GM12874 (cell line): ENCODE measurements at regions not wholly inside any gene's neighbourhood (a gene's known extent, or its start where the extent isn't known, plus 50 kb on each side); places are given as distances from the start of the nearest gene placed in this dataset.

Experiments
- TF ChIP-seq, protein P1 (sequence below): IDR thresholded peaks from 2 replicates; pipeline ENCODE4 v1.5.1; 2011; ENCODE audit warnings: low read depth, mild to moderate bottlenecking, control low read depth, low read length, moderate library complexity; ENCODE audit not compliant: insufficient read depth

DNA sequence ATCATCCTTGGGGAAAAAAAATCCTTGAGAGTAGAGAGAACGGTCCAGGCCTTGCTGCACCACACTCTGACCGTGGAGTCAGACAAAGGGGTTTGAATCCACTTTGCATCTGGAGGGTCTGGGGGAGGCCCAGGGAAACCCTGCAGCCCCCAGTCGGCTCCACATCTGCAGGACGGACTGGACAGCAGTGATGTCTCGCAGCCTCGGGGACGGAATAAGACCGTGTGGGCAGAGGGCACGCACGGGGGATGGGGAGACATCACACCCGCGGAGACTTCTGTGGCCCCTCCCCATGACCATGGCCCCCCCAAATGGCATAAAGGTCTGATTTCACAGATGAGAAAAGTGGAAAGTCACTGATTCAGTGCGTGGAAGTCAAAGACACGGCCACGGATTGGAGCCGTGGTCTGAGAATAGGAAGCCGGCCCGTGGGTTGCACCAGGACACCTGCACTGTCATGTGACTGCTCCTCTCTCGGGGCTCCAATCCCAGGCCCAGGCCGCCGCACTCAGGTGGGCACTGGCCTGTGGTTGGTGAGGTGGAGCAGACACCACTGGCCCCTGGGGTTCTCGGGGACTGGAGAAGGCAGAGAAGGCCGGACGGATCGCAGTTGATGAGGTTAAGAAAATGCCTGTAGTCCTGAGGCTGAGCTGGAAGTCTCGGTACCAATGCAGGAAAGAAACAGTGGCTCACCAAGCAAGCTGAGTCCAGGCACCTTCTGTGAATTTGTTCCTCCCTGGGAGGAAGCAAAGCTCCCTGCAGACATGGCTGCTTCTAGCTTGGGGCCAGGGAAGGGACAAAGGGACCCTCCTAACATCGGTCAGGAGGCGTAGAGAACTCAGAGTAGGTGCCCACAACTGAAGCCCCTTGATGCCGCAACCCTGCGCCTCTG lies 61.8 kb downstream of the RTP5 start:
- TF ChIP-seq, protein P1, sequence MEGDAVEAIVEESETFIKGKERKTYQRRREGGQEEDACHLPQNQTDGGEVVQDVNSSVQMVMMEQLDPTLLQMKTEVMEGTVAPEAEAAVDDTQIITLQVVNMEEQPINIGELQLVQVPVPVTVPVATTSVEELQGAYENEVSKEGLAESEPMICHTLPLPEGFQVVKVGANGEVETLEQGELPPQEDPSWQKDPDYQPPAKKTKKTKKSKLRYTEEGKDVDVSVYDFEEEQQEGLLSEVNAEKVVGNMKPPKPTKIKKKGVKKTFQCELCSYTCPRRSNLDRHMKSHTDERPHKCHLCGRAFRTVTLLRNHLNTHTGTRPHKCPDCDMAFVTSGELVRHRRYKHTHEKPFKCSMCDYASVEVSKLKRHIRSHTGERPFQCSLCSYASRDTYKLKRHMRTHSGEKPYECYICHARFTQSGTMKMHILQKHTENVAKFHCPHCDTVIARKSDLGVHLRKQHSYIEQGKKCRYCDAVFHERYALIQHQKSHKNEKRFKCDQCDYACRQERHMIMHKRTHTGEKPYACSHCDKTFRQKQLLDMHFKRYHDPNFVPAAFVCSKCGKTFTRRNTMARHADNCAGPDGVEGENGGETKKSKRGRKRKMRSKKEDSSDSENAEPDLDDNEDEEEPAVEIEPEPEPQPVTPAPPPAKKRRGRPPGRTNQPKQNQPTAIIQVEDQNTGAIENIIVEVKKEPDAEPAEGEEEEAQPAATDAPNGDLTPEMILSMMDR = no peak

DNA sequence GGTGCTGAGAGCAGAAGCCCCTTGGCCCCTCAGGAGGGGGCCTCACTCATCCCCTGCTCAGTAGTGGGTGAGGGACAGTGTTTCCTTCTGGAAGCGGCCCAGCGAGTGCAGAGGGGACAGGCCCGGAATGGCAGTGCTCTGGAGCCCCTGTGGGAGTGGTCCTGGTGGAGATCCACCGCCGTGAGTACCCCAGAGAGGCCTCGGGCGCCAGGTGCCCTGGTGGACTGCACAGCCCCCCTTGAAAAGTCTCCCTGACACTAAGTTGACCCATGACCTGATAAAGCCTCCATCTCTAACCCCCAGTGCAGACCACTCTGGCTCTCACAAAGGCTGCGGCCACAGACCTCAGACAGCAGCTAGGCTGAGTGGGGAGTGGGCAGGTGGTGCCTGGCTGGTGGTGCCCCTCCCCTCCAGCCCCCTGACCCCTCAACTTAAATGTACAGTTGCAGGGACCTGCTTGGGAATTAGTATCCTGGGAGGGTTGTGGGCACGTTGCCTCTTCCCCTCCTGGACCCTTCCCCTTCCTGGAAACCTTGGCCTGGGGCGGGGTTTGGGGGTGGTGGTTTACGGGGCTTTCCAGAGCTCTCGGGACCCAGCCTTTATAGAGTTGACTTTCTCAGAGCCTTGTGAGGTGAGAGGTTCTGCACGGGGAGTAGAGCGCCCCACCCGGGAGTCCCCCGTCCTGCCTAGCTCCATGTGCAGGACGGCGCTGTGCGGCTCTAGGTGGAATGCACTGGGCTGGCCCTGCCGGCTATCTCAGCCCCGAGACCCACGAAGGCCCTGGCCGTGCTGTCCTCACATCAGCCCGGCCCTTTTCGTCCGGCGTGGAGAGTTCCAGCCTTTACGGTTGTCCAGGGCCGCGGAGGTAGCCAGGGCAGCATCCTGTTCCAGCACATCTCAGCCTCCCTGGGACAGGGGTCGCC lies 62.7 kb downstream of the RTP5 start:
- TF ChIP-seq, protein P1 = no peak

DNA sequence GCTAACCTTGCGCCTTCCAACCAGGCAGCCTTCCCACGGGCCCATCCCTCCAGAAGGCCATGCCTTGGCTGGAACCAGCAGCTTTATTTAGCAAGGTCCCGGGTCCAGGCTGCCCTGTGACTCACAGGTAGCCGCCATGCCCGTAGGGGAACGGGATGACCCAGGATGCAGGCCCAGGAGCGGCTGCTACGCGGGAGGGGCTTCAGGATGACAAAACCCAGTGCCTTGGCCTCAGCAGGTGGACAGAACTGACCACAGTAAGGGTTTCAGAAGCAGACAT lies 63.3 kb downstream of the RTP5 start:
- TF ChIP-seq, protein P1 = no peak

DNA sequence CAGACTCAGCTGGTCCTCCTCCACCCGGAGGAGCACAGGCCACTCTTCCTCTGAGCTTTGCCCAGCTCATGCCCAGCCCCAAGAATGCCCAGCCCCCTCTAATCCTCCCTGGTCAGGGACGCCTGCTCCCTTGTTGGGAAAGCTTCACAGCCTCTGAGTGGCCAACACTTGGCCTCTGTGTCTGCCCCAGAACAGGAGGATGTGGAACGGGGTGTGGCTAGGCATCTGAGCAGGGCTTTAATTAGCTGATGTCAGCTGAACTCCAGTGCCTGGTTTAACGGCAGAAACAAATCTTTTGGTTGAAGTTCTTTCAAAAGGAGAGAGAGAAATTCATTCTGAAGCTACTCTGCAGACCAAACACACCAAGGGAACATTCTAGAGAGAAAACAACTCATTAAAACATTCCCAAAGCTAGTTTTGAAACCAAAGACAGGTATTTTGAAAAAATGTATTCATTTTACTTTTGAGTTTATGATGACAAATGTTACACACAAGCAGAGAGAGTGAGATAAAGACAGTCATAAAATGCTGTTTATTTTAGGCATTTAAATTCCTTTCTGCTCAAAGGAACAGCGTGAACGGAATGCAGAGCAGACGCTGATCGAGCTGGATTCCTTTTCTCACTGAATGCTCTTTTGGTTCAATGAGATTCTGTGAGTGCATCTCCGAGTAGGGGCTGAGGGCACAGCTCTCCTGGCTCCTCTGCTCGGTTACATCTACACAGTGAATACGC lies 63.8 kb downstream of the RTP5 start:
- TF ChIP-seq, protein P1 = no peak

DNA sequence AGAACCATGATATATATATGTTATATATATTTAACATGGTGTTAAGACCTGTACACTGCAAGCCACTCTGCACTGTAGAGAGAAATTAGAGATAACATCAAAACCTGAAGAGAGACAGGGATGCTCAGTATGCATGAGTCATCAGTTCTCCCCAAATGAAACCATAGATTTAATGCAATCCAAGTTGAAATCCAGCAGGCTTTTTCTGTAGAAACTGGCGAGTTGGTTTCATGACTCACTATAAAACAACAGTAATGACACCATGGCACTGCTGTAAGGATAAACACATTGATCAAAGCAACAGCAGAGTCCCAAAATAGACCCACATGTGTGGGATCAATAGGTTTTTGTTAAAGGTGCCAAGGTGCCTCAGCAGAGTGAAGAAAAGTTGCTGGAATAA lies 65.8 kb downstream of the RTP5 start:
- TF ChIP-seq, protein P1 = no peak

DNA sequence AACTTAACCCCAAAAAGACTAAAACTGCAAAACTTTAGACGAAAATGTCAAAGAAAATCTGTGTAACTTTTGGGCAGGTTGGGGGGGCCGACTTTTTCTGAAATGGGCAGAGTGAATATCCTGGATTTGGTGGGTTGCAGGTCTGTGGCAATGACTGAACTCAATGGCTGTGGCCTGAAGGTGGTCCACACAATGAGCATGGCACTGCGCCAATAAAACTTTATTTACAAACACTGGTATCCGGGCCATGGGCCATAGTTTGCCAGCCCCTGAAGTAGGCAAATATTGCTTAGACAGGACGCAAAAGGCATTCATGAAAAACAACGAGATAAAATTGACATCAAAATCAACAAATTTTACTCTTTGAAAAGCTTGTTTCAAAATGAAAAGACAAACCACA lies 66.2 kb downstream of the RTP5 start:
- TF ChIP-seq, protein P1 = no peak
